ENCODE measurements at regions not wholly inside any gene's neighbourhood (a gene's known extent, or its start where the extent isn't known, plus 50 kb on each side); places are given as distances from the start of the nearest gene placed in this dataset.

DNA sequence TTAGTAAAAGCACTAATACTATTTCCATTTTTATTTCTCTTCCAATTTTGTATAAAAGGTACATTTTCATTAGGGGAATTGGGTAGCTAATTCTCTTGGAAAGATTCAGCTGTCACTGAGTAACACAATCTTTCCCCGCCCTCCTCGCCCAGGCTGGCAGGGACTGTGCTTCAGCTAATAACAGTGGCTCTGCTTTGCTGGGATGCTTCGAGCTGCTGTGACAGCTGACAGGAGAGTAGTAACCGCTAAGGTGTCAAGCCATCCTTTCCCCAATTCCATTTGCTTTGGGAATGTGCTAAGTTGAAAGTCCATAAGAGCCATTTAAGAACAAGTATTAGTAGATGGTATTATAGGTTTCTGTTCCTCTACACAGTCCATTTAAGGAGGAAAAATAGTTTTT, 106.7 kb upstream of the NRIP1 start:
- Histone ChIP-seq H3K27me3 (replicated peaks; ENCODE audit: control insufficient read depth, insufficient read depth, low read length, poor library complexity, severe bottlenecking) (no peaks in the 10 kb centered on the region), H3K4me3 (ENCODE audit: insufficient read depth, low read depth, low read length, poor library complexity, severe bottlenecking) (no peak overlapping the region), H3K9me3 (ENCODE audit: control insufficient read depth, low read length) (no peaks in the 10 kb centered on the region), H3K4me1 (ENCODE audit: control insufficient read depth, insufficient read depth, low read length, poor library complexity, severe bottlenecking) (no peaks in the 10 kb centered on the region), H3K27ac (ENCODE audit: insufficient read depth, low read length, poor library complexity, severe bottlenecking) (no peak overlapping the region), H3K36me3 (ENCODE audit: control insufficient read depth, insufficient read depth, low read length) (no peaks in the 10 kb centered on the region)
- DNase-seq, result no peak

DNA sequence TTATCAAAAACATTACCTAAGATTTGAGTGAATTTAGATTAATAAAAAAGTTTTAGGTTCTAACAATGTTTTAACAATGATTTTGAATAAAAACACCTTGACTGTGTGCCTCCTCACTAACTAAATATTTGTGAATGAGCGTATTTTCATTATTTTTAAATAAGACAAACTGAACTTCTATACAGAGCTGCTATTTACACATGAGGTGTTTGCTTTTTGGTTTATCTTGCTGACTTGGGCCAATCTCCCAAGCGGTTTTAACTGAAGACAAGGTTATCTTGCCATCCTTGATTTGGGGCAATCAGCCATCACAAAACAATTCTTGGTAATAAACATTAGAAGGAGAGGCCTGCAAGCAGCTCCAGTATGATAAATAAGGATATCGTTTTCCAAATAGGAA, 108.2 kb upstream of the NRIP1 start:
- Histone ChIP-seq H3K4me3 (ENCODE audit: insufficient read depth, low read depth, low read length, poor library complexity, severe bottlenecking) (no peak overlapping the region), H3K4me1 (ENCODE audit: control insufficient read depth, insufficient read depth, low read length, poor library complexity, severe bottlenecking) (no peaks in the 10 kb centered on the region), H3K9me3 (ENCODE audit: control insufficient read depth, low read length) (no peaks in the 10 kb centered on the region), H3K27ac (ENCODE audit: insufficient read depth, low read length, poor library complexity, severe bottlenecking) (no peak overlapping the region), H3K36me3 (ENCODE audit: control insufficient read depth, insufficient read depth, low read length) (no peaks in the 10 kb centered on the region), H3K27me3 (replicated peaks; ENCODE audit: control insufficient read depth, insufficient read depth, low read length, poor library complexity, severe bottlenecking) (no peaks in the 10 kb centered on the region)
- DNase-seq, result no peak

DNA sequence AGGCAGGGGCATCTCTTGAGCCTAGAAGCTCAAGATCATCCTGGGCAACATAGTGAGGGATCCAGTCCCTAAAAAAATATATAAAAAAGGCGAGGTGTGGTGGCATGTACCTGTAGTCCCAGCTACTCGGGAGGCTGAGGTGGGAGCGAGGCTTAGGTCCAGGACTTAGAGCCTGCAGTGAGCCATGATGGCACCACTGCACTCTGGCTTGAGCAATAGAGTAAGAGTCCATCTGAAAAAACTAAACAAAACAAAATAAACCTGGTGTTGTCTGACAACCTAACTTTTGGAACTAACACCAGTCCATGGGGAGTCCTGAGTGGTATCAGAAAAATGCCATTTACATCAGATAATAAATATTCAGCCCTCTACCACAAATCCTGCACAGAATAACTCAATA, 110.1 kb upstream of the NRIP1 start:
- Histone ChIP-seq H3K27ac (ENCODE audit: insufficient read depth, low read length, poor library complexity, severe bottlenecking) (no peak overlapping the region), H3K27me3 (replicated peaks; ENCODE audit: control insufficient read depth, insufficient read depth, low read length, poor library complexity, severe bottlenecking) (no peaks in the 10 kb centered on the region), H3K9me3 (ENCODE audit: control insufficient read depth, low read length) (no peaks in the 10 kb centered on the region), H3K36me3 (ENCODE audit: control insufficient read depth, insufficient read depth, low read length) (no peaks in the 10 kb centered on the region), H3K4me3 (ENCODE audit: insufficient read depth, low read depth, low read length, poor library complexity, severe bottlenecking) (no peak overlapping the region), H3K4me1 (ENCODE audit: control insufficient read depth, insufficient read depth, low read length, poor library complexity, severe bottlenecking) (no peaks in the 10 kb centered on the region)
- DNase-seq, result no peak

DNA sequence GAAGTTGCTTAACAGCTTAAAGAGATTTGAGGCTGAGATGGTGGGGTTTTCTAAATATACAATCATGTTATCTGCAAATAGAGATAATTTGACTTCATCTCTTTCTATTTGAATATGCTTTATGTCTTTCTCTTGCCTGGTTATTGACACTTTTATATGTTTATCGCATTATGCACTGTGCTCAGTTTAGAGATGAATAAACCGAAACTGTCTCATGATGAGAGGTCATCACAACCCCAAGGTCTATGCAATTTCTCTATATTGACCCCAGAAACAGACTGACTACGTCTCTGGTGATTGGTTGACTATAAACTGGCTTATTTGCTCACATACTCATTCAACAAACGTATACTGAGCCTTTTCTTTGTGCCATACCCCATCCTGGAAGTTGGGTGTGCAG, 117.9 kb upstream of the NRIP1 start:
- Histone ChIP-seq H3K4me1 (ENCODE audit: control insufficient read depth, insufficient read depth, low read length, poor library complexity, severe bottlenecking) (no peaks in the 10 kb centered on the region), H3K4me3 (ENCODE audit: insufficient read depth, low read depth, low read length, poor library complexity, severe bottlenecking) (no peak overlapping the region), H3K9me3 (ENCODE audit: control insufficient read depth, low read length) (no peaks in the 10 kb centered on the region), H3K36me3 (ENCODE audit: control insufficient read depth, insufficient read depth, low read length) (no peaks in the 10 kb centered on the region), H3K27me3 (replicated peaks; ENCODE audit: control insufficient read depth, insufficient read depth, low read length, poor library complexity, severe bottlenecking) (no peaks in the 10 kb centered on the region), H3K27ac (ENCODE audit: insufficient read depth, low read length, poor library complexity, severe bottlenecking) (no peak overlapping the region)
- no peak for DNase-seq

DNA sequence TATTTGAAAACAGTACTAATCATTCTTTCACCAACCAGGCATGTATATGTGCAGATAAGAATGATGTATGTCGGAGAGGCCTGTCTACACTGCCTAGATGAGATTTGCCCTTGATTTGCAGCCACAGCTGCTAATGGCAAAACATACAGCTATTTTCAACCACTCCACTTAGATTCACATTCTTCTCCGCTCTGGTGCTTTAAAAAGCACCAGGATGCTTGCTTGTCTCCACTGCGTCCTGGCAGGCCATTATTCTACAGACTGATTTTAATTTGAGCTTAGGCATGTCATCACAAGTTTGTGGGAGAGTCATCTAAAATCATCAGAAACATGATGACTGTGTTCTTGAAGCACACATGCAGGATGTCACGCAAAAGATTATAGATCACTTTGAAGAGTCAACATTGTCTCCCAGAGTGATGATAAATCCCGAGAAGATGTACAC, 119.0 kb upstream of the NRIP1 start:
- no peak overlapping the region for H3K27ac ChIP-seq (ENCODE audit: insufficient read depth, low read length, poor library complexity, severe bottlenecking)
- no peaks in the 10 kb centered on the region for H3K9me3 ChIP-seq (ENCODE audit: control insufficient read depth, low read length)
- H3K36me3 ChIP-seq (ENCODE audit: control insufficient read depth, insufficient read depth, low read length), result no peaks in the 10 kb centered on the region
- H3K27me3 ChIP-seq (replicated peaks; ENCODE audit: control insufficient read depth, insufficient read depth, low read length, poor library complexity, severe bottlenecking), result no peaks in the 10 kb centered on the region
- no peak for DNase-seq
- H3K4me3 ChIP-seq (ENCODE audit: insufficient read depth, low read depth, low read length, poor library complexity, severe bottlenecking), result no peak overlapping the region
- H3K4me1 ChIP-seq (ENCODE audit: control insufficient read depth, insufficient read depth, low read length, poor library complexity, severe bottlenecking), result no peaks in the 10 kb centered on the region

DNA sequence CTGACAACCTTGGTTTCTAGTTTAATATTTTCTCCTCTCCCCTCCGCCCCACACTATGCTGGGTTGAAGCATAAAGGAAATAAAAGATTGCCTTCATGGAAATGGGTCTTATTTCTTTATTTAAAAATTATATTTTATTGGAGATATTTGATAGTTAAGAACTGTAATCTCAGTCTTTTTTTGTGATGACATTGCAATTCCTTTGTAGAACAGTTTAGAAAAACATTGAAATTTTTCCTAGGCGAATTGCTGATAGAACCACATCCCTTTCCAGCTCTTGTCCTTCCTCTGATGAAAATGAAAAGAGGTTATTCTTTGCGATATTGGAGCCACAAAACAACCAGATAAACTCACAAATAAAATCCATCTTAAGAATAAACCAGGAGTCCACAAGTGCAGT, 125.6 kb upstream of the NRIP1 start:
- no peak for DNase-seq
- no peak overlapping the region for H3K4me3 ChIP-seq (ENCODE audit: insufficient read depth, low read depth, low read length, poor library complexity, severe bottlenecking)
- H3K27me3 ChIP-seq (replicated peaks; ENCODE audit: control insufficient read depth, insufficient read depth, low read length, poor library complexity, severe bottlenecking), result no peaks in the 10 kb centered on the region
- no peaks in the 10 kb centered on the region for H3K9me3 ChIP-seq (ENCODE audit: control insufficient read depth, low read length)
- H3K4me1 ChIP-seq (ENCODE audit: control insufficient read depth, insufficient read depth, low read length, poor library complexity, severe bottlenecking), result no peaks in the 10 kb centered on the region
- H3K36me3 ChIP-seq (ENCODE audit: control insufficient read depth, insufficient read depth, low read length), result no peaks in the 10 kb centered on the region
- H3K27ac ChIP-seq (ENCODE audit: insufficient read depth, low read length, poor library complexity, severe bottlenecking), result no peak overlapping the region

DNA sequence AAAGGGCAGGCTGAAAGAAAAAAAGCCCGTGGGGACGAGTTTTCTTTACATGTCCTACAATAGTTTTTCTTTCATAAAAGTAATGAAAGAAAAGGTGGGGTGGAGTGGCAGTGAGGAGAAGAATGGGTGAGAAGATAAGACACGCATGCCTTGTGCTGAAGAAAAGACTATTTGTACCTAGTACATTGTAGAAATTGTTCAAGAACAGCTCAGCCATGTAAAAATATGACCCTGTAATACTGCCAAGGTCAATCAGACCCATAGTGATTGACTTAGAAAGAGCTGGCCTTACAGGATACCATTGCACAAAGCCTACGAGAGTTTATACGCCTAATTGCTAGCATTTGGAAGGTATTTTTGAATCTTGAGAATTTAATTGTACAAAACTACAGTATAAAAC, 126.0 kb upstream of the NRIP1 start:
- H3K4me1 ChIP-seq (ENCODE audit: control insufficient read depth, insufficient read depth, low read length, poor library complexity, severe bottlenecking), result no peaks in the 10 kb centered on the region
- H3K27ac ChIP-seq (ENCODE audit: insufficient read depth, low read length, poor library complexity, severe bottlenecking), result no peak overlapping the region
- H3K36me3 ChIP-seq (ENCODE audit: control insufficient read depth, insufficient read depth, low read length), result no peaks in the 10 kb centered on the region
- DNase-seq, result no peak
- no peaks in the 10 kb centered on the region for H3K9me3 ChIP-seq (ENCODE audit: control insufficient read depth, low read length)
- no peak overlapping the region for H3K4me3 ChIP-seq (ENCODE audit: insufficient read depth, low read depth, low read length, poor library complexity, severe bottlenecking)
- H3K27me3 ChIP-seq (replicated peaks; ENCODE audit: control insufficient read depth, insufficient read depth, low read length, poor library complexity, severe bottlenecking), result no peaks in the 10 kb centered on the region

DNA sequence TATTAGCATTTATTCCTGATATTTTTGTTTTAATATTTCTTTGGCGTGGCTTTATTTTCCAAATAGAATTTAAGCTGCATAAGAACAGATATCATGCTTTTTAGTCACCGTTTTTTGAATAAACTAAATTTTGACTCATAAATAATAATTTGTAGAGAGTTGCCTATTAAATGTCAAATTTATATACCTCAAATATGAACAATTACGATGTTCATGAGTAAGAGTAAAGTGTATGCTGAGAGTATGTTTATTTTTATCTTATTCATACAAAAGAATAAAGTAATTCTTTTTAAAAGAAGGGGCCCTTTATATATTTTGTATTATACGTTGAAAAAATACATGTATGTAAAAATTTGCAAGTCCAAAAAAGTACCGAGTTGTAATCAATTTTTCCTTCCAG, 126.5 kb upstream of the NRIP1 start:
- DNase-seq, result no peak
- H3K4me3 ChIP-seq (ENCODE audit: insufficient read depth, low read depth, low read length, poor library complexity, severe bottlenecking), result no peak overlapping the region
- H3K36me3 ChIP-seq (ENCODE audit: control insufficient read depth, insufficient read depth, low read length), result no peaks in the 10 kb centered on the region
- H3K9me3 ChIP-seq (ENCODE audit: control insufficient read depth, low read length), result no peaks in the 10 kb centered on the region
- H3K4me1 ChIP-seq (ENCODE audit: control insufficient read depth, insufficient read depth, low read length, poor library complexity, severe bottlenecking), result no peaks in the 10 kb centered on the region
- no peak overlapping the region for H3K27ac ChIP-seq (ENCODE audit: insufficient read depth, low read length, poor library complexity, severe bottlenecking)
- H3K27me3 ChIP-seq (replicated peaks; ENCODE audit: control insufficient read depth, insufficient read depth, low read length, poor library complexity, severe bottlenecking), result no peaks in the 10 kb centered on the region

DNA sequence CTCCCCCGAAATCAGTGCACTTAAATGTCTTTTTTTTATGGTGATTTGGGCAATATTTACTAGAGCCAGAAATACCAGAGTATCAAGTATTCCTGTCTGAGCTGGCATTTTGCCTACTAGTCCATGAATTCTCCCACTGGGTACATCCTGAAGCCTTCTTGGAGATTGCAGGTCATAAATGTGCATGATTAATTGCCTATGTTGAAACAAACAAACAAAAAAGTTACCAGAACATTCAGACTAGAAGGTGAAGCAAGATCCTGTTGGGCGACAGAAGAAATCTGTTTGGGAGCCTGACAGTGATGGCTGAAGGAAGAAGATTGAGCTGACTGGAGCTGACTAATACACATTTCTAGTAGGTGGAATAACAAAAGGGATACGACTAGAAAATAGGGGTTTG, 127.4 kb upstream of the NRIP1 start:
- Histone ChIP-seq H3K4me3 (ENCODE audit: insufficient read depth, low read depth, low read length, poor library complexity, severe bottlenecking) (no peak overlapping the region), H3K27ac (ENCODE audit: insufficient read depth, low read length, poor library complexity, severe bottlenecking) (no peak overlapping the region), H3K36me3 (ENCODE audit: control insufficient read depth, insufficient read depth, low read length) (no peaks in the 10 kb centered on the region), H3K9me3 (ENCODE audit: control insufficient read depth, low read length) (no peaks in the 10 kb centered on the region), H3K27me3 (replicated peaks; ENCODE audit: control insufficient read depth, insufficient read depth, low read length, poor library complexity, severe bottlenecking) (no peaks in the 10 kb centered on the region), H3K4me1 (ENCODE audit: control insufficient read depth, insufficient read depth, low read length, poor library complexity, severe bottlenecking) (no peaks in the 10 kb centered on the region)
- DNase-seq, result no peak

DNA sequence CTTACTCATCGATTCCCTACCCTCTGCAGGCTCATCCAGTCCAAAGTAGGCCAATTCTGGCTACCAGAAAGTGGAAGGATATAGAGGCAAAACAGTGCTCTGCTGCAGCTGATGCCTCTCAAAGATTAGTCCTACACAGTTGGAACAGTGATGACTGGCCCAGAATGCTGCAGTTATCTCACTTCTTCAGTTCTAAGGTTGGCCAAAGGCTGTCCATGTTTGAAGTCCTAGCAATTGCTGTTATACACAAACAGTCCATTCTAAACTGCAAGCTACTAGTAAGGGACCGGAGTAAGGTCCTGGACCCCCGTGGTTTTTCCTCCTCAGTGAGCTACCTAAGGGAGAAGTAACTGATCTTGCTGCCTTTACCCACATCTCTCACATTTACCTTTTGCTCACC, 129.1 kb upstream of the NRIP1 start:
- Histone ChIP-seq H3K4me1 (ENCODE audit: control insufficient read depth, insufficient read depth, low read length, poor library complexity, severe bottlenecking) (no peaks in the 10 kb centered on the region), H3K4me3 (ENCODE audit: insufficient read depth, low read depth, low read length, poor library complexity, severe bottlenecking) (no peak overlapping the region), H3K27me3 (replicated peaks; ENCODE audit: control insufficient read depth, insufficient read depth, low read length, poor library complexity, severe bottlenecking) (no peaks in the 10 kb centered on the region), H3K36me3 (ENCODE audit: control insufficient read depth, insufficient read depth, low read length) (no peaks in the 10 kb centered on the region), H3K27ac (ENCODE audit: insufficient read depth, low read length, poor library complexity, severe bottlenecking) (no peak overlapping the region), H3K9me3 (ENCODE audit: control insufficient read depth, low read length) (no peaks in the 10 kb centered on the region)
- no peak for DNase-seq

DNA sequence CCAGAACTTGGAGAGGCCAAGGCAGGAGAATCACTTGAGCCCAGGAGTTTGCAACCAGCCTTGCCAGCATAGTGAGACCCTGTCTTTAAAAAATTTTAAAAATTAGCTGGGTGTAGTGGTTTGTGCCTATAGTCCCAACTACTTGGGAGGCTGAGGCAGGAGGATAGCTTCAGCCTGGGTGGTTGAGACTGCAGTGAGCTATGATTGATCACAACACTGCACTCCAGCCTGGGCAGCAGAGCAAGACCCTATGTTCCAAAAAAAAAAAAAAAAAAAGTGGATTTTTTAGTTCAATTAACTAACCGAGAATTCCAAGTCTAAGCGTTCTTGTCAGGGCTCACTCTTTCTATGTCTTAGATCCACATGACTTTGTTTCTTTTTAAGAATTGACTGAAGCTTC, 130.3 kb upstream of the NRIP1 start:
- no peak for DNase-seq
- Histone ChIP-seq H3K9me3 (ENCODE audit: control insufficient read depth, low read length) (no peaks in the 10 kb centered on the region), H3K27ac (ENCODE audit: insufficient read depth, low read length, poor library complexity, severe bottlenecking) (no peak overlapping the region), H3K4me3 (ENCODE audit: insufficient read depth, low read depth, low read length, poor library complexity, severe bottlenecking) (no peak overlapping the region), H3K4me1 (ENCODE audit: control insufficient read depth, insufficient read depth, low read length, poor library complexity, severe bottlenecking) (no peaks in the 10 kb centered on the region), H3K36me3 (ENCODE audit: control insufficient read depth, insufficient read depth, low read length) (no peaks in the 10 kb centered on the region), H3K27me3 (replicated peaks; ENCODE audit: control insufficient read depth, insufficient read depth, low read length, poor library complexity, severe bottlenecking) (no peaks in the 10 kb centered on the region)
